DOHH2 (cell line): ENCODE measurements at regions not wholly inside any gene's neighbourhood (a gene's known extent, or its start where the extent isn't known, plus 50 kb on each side); places are given as distances from the start of the nearest gene placed in this dataset.

ENCODE experiments used
- EZH2phosphoT487 ChIP-seq: fragments of 200-600 bp; sonication (generic); IDR thresholded peaks from 2 replicates; pipeline ENCODE4 v1.6.1; 2017; ENCODE audit warnings: borderline replicate concordance, mild to moderate bottlenecking, antibody characterized with exemption, low read length, moderate library complexity, mixed read lengths
- TF ChIP-seq, protein P1 (sequence below): fragments of 200-600 bp; sonication (generic); IDR thresholded peaks from one replicate; pipeline ENCODE4 v1.5.1; 2014; ENCODE audit warnings: antibody characterized with exemption, mild to moderate bottlenecking, low read depth, low read length; ENCODE audit not compliant: poor library complexity, severe bottlenecking

DNA sequence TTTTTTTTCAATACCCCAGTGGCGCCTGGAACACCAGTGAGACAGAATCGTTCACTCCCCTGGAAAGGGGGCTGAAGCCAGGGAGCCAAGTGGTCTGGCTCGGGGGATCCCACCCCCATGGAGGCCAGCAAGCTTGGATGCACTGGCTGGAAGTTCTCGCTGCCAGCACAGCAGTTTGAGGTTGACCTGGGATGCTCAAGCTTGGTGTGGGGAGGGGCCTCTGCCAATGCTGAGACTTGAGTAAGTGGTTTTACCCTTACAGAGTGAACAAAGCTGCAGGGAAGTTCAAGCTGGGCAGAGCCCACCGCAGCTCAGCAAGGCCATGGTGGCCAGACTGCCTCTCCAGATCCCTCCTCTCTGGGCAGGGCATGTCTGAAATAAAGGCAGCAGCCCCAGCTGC, 276.2 kb upstream of the CNTN6 start:
- TF ChIP-seq, protein P1, sequence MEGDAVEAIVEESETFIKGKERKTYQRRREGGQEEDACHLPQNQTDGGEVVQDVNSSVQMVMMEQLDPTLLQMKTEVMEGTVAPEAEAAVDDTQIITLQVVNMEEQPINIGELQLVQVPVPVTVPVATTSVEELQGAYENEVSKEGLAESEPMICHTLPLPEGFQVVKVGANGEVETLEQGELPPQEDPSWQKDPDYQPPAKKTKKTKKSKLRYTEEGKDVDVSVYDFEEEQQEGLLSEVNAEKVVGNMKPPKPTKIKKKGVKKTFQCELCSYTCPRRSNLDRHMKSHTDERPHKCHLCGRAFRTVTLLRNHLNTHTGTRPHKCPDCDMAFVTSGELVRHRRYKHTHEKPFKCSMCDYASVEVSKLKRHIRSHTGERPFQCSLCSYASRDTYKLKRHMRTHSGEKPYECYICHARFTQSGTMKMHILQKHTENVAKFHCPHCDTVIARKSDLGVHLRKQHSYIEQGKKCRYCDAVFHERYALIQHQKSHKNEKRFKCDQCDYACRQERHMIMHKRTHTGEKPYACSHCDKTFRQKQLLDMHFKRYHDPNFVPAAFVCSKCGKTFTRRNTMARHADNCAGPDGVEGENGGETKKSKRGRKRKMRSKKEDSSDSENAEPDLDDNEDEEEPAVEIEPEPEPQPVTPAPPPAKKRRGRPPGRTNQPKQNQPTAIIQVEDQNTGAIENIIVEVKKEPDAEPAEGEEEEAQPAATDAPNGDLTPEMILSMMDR: no peak
- no peak for TF ChIP-seq EZH2phosphoT487
